GM12872 (cell line): ENCODE measurements at regions not wholly inside any gene's neighbourhood (a gene's known extent, or its start where the extent isn't known, plus 50 kb on each side); places are given as distances from the start of the nearest gene placed in this dataset.

Experiments
- CTCF ChIP-seq: IDR thresholded peaks from 3 replicates; pipeline ENCODE4 v1.5.1; 2011; ENCODE audit warnings: low read depth, mild to moderate bottlenecking, low read length, moderate library complexity; ENCODE audit not compliant: insufficient read depth

GRCh38 chr6:146965110-146965689 is 239.0 kb upstream of the STXBP5 start:
- no peak for TF ChIP-seq CTCF

GRCh38 chr6:146968041-146968760 is 236.0 kb upstream of the STXBP5 start:
- no peak for TF ChIP-seq CTCF

GRCh38 chr6:146972546-146972945 is 231.7 kb upstream of the STXBP5 start:
- TF ChIP-seq CTCF = no peak

GRCh38 chr6:146974351-146974750 is 229.9 kb upstream of the STXBP5 start:
- TF ChIP-seq CTCF = no peak

GRCh38 chr6:146975093-146975492 is 229.1 kb upstream of the STXBP5 start:
- no peak for TF ChIP-seq CTCF

- TF ChIP-seq CTCF = no peak
Observed at GRCh38 chr6:146980900-146981329, 223.3 kb upstream of the STXBP5 start.

GRCh38 chr6:146981981-146982380 is 222.2 kb upstream of the STXBP5 start:
- TF ChIP-seq CTCF = no peak
